Astrocyte of the spinal cord (primary cell): ENCODE measurements at regions not wholly inside any gene's neighbourhood (a gene's known extent, or its start where the extent isn't known, plus 50 kb on each side); places are given as distances from the start of the nearest gene placed in this dataset.

ENCODE experiments used
- DNase-seq: peaks from one replicate; pipeline ENCODE4 v3.0.0; 2011; ENCODE audit warnings: low read depth, low spot score
- H3K4me3 ChIP-seq: 2 replicates; pipeline ENCODE4 v1.5.1; 2011; ENCODE audit warnings: low read depth, mild to moderate bottlenecking, low read length, moderate library complexity
- CTCF ChIP-seq: IDR thresholded peaks from 2 replicates; pipeline ENCODE4 v1.5.1; 2012; ENCODE audit warnings: low read depth, mild to moderate bottlenecking, low read length, inconsistent platforms
- in situ Hi-C: cut with HindIII; loops from 2 replicates; pipeline ENCODE4 v1.10.0; 2017; ENCODE audit warnings: low sequenced_read_pairs

GRCh38 chr10:105594296-105594695 is 953.2 kb downstream of the SORCS3 start:
- in situ Hi-C loops = no loop called here
- no peak for DNase-seq
- no peak for TF ChIP-seq CTCF
- no peak overlapping the region for H3K4me3 ChIP-seq

- in situ Hi-C loops = no loop called here
- DNase-seq = no peak
- no peak overlapping the region for H3K4me3 ChIP-seq
- no peak for TF ChIP-seq CTCF
These were observed 951.4 kb downstream of the SORCS3 start for GRCh38 chr10:105592468-105592867.

GRCh38 chr10:105586451-105587098 is 945.5 kb downstream of the SORCS3 start:
- H3K4me3 ChIP-seq = no peak overlapping the region
- peak; percentile 1 for DNase-seq
- in situ Hi-C loops = no loop called here
- no peak for TF ChIP-seq CTCF

- peak; percentile 13 for DNase-seq
These were observed 944.7 kb downstream of the SORCS3 start for GRCh38 chr10:105585753-105586152.

GRCh38 chr10:105585171-105585570 is 944.1 kb downstream of the SORCS3 start:
- no peak for DNase-seq
- H3K4me3 ChIP-seq = no peak overlapping the region
- in situ Hi-C loops = no loop called here
- no peak for TF ChIP-seq CTCF

More at GRCh38 chr10:105585753-105586152, 944.7 kb downstream of the SORCS3 start:
- in situ Hi-C loops = no loop called here
- H3K4me3 ChIP-seq = no peak overlapping the region
- TF ChIP-seq CTCF = no peak

GRCh38 chr10:105579112-105579511 is 938.0 kb downstream of the SORCS3 start:
- in situ Hi-C loops = no loop called here
- H3K4me3 ChIP-seq = no peak overlapping the region
- no peak for TF ChIP-seq CTCF
- no peak for DNase-seq
